GM21576 (cell line): ENCODE measurements at regions not wholly inside any gene's neighbourhood (a gene's known extent, or its start where the extent isn't known, plus 50 kb on each side); places are given as distances from the start of the nearest gene placed in this dataset.
A peak's percentile ranks its signal among the peaks of the same experiment; 100 is the strongest.

Experiments used
- ATAC-seq: cut with Tn5 transposase; IDR thresholded peaks from one replicate; pipeline ENCODE4 v1.9.1; 2021; ENCODE audit warnings: mild to moderate bottlenecking, moderate library complexity; ENCODE audit not compliant: unreplicated experiment

GRCh38 chr9:550333-550732 is 291.2 kb upstream of the DMRT1 start:
- ATAC-seq = no peak

GRCh38 chr9:551986-552929 is 289.2 kb upstream of the DMRT1 start:
- no peak for ATAC-seq

GRCh38 chr9:555493-555892 is 286.0 kb upstream of the DMRT1 start:
- ATAC-seq = no peak

- no peak for ATAC-seq
These were observed 285.3 kb upstream of the DMRT1 start for GRCh38 chr9:556199-556598.

GRCh38 chr9:556675-557074 is 284.8 kb upstream of the DMRT1 start:
- ATAC-seq = no peak

- no peak for ATAC-seq
These were observed 283.8 kb upstream of the DMRT1 start for GRCh38 chr9:557601-558201.

- ATAC-seq = no peak
These were observed 280.1 kb upstream of the DMRT1 start for GRCh38 chr9:561427-561826.

GRCh38 chr9:563200-563599 is 278.3 kb upstream of the DMRT1 start:
- no peak for ATAC-seq

- ATAC-seq = no peak
These were observed 276.0 kb upstream of the DMRT1 start for GRCh38 chr9:565528-565927.

GRCh38 chr9:567128-567746 is 274.3 kb upstream of the DMRT1 start:
- peak; percentile 93 for ATAC-seq

- ATAC-seq = no peak
These were observed 273.7 kb upstream of the DMRT1 start for GRCh38 chr9:567747-568305.

GRCh38 chr9:569296-569695 is 272.2 kb upstream of the DMRT1 start:
- no peak for ATAC-seq

GRCh38 chr9:570187-570586 is 271.3 kb upstream of the DMRT1 start:
- no peak for ATAC-seq

- ATAC-seq = no peak
These were observed 270.4 kb upstream of the DMRT1 start for GRCh38 chr9:571066-571465.

- ATAC-seq = no peak
These were observed 269.8 kb upstream of the DMRT1 start for GRCh38 chr9:571741-572140.

GRCh38 chr9:573691-574410 is 267.6 kb upstream of the DMRT1 start:
- ATAC-seq = no peak

GRCh38 chr9:575139-575538 is 266.4 kb upstream of the DMRT1 start:
- no peak for ATAC-seq

- ATAC-seq = no peak
These were observed 260.7 kb upstream of the DMRT1 start for GRCh38 chr9:580652-581342.

GRCh38 chr9:581673-582497 is 259.6 kb upstream of the DMRT1 start:
- no peak for ATAC-seq

GRCh38 chr9:582775-583174 is 258.7 kb upstream of the DMRT1 start:
- ATAC-seq = no peak
